Stimulated activated CD8-positive, alpha-beta memory T cell treated with anti-CD3 and anti-CD28 coated beads, Interleukin-15, amount 100 ng/mL, for 4 hours (primary cell): ENCODE measurements at regions not wholly inside any gene's neighbourhood (a gene's known extent, or its start where the extent isn't known, plus 50 kb on each side); places are given as distances from the start of the nearest gene placed in this dataset.

Experiments used
- DNase-seq, 2 donors: peaks; one replicate each; pipeline ENCODE4 v3.0.0-alpha.2; 2020; ENCODE audit warnings: low read depth in 2 of 2

- DNase-seq = peak in 1 of 2 donors; percentile 15
Observed at GRCh38 chr12:38138225-38139221, 178.1 kb upstream of the ALG10B start.

- DNase-seq = no peak
Observed at GRCh38 chr12:38139456-38139855, 177.1 kb upstream of the ALG10B start.

- no peak for DNase-seq
Observed at GRCh38 chr12:38141239-38141638, 175.3 kb upstream of the ALG10B start.

- no peak for DNase-seq
Observed at GRCh38 chr12:38141861-38142260, 174.7 kb upstream of the ALG10B start.

- DNase-seq = no peak
Observed at GRCh38 chr12:38142974-38143373, 173.6 kb upstream of the ALG10B start.

GRCh38 chr12:38144049-38144448 is 172.5 kb upstream of the ALG10B start:
- no peak for DNase-seq

GRCh38 chr12:38144601-38145436 is 171.8 kb upstream of the ALG10B start:
- DNase-seq = no peak

GRCh38 chr12:38149395-38150073 is 167.0 kb upstream of the ALG10B start:
- no peak for DNase-seq

- no peak for DNase-seq
Observed at GRCh38 chr12:38151991-38152700, 164.4 kb upstream of the ALG10B start.

GRCh38 chr12:38152816-38153736 is 163.5 kb upstream of the ALG10B start:
- no peak for DNase-seq

- no peak for DNase-seq
Observed at GRCh38 chr12:38153737-38154061, 162.9 kb upstream of the ALG10B start.

GRCh38 chr12:38154096-38155019 is 162.2 kb upstream of the ALG10B start:
- DNase-seq = no peak

- DNase-seq = no peak
Observed at GRCh38 chr12:38155020-38155395, 161.6 kb upstream of the ALG10B start.

GRCh38 chr12:38155526-38156496 is 160.8 kb upstream of the ALG10B start:
- no peak for DNase-seq

- no peak for DNase-seq
Observed at GRCh38 chr12:38156497-38157245, 159.9 kb upstream of the ALG10B start.

- no peak for DNase-seq
Observed at GRCh38 chr12:38157274-38157932, 159.2 kb upstream of the ALG10B start.

GRCh38 chr12:38157933-38158401 is 158.6 kb upstream of the ALG10B start:
- DNase-seq = no peak
